Heart right ventricle (tissue), 16 donors: ENCODE measurements at regions not wholly inside any gene's neighbourhood (a gene's known extent, or its start where the extent isn't known, plus 50 kb on each side); places are given as distances from the start of the nearest gene placed in this dataset.

ENCODE experiments used
- ATAC-seq, 8 donors: fragments of 200-7000 bp; cut with Tn5 transposase; one replicate each; pipeline ENCODE4 v1.9.1; 2020; ENCODE audit warnings: mild to moderate bottlenecking in 8 of 8, moderate library complexity in 8 of 8, moderate number of reproducible peaks in 1 of 8
- DNase-seq, 2 donors: peaks; one replicate each; pipeline ENCODE4 v3.0.0-alpha.2; 2020
- H3K27ac ChIP-seq, 10 donors: fragments of 200-600 bp; sonication (generic) in 2 of 10; one replicate each; pipeline versions ENCODE4 v1.5.0 to v1.8.0; 2020 to 2022; ENCODE audit warnings: mild to moderate bottlenecking in 3 of 10
- H3K27me3 ChIP-seq, 7 donors: fragments of 200-600 bp; one replicate each; pipeline ENCODE4 v1.8.0; 2021 to 2022; ENCODE audit warnings: mild to moderate bottlenecking in 2 of 7
- H3K36me3 ChIP-seq, 9 donors: fragments of 200-600 bp; sonication (generic) in 1 of 9; one replicate each; pipeline versions ENCODE4 v1.5.0 to v1.8.0; 2020 to 2022; ENCODE audit warnings: mild to moderate bottlenecking in 2 of 9
- H3K4me1 ChIP-seq, 9 donors: fragments of 200-600 bp; sonication (generic) in 1 of 9; one replicate each; pipeline versions ENCODE4 v1.5.0 to v1.8.0; 2020 to 2022; ENCODE audit warnings: mild to moderate bottlenecking in 4 of 9
- H3K4me3 ChIP-seq, 10 donors: fragments of 200-600 bp; sonication (generic) in 2 of 10; one replicate each; pipeline versions ENCODE4 v1.5.0 to v1.8.0; 2020 to 2022; ENCODE audit warnings: mild to moderate bottlenecking in 7 of 10, moderate library complexity in 2 of 10
- H3K9me3 ChIP-seq, 11 donors: fragments of 200-600 bp in 10 of 11; sonication (generic) in 2 of 11; one replicate each; pipeline versions ENCODE4 v1.5.0 to v1.8.0; 2013 to 2022; ENCODE audit warnings: mild to moderate bottlenecking in 2 of 11, control low read depth in 1 of 11, moderate library complexity in 1 of 11
- WGBS, 2 donors: extraction: QIAGEN DNeasy Blood & Tissue Kit; methylation state at CpG; one replicate each; pipeline ENCODE4 v1.1.7; 2013; ENCODE audit warnings: inconsistent platforms in 1 of 2; 5-methylcytosine and 5-hydroxymethylcytosine counted together
- intact Hi-C, 10 donors: fragments of 100-400 bp; cut with DNase I; formaldehyde crosslinking; loops; one replicate each; pipeline versions ENCODE4 v1.11.1 to v1.14.2; 2022
- TF ChIP-seq, protein P1 (sequence below), 9 donors: fragments of 200-600 bp; sonication (generic) in 2 of 9; IDR thresholded peaks; one replicate each; pipeline versions ENCODE4 v1.5.0 to v1.8.0; 2021 to 2022; ENCODE audit warnings: antibody characterized with exemption in 9 of 9, mild to moderate bottlenecking in 5 of 9, moderate library complexity in 1 of 9
- donor health status: Arrhythmogenic right ventricular cardiomyopathy.
- donor health status: ischemic (EF 13 %, LVEDD 7.1; RV severe dilation, severe dysfunction).
- donor health status: healthy with polysubstance abuse.
- donor health status: DM: no; HTN: yes; CAD: no.
- donor health status: DM: no; HTN: no; CAD: no.
- donor health status: ischemic (EF 25% LVEDD 6.9; RV normal size, moderate dysfunction).
- donor health status: ischemic (EF 25% LVEDD 5.7; RV mildly dilated, moderate dysfunction).
- donor health status: healthy.
- donor health status: DM: yes; HTN: yes; CAD: no.
- donor health status: Ischemic cardiomyopathy.
- donor health status: ischemic (EF 35%, LVEDD 5.7; RV mildly dilated, moderate dysfunction).
- donor health status: nonischemic (EF 11% LVEDD 7.7; RV severe dilation, severe dysfunction).
- donor health status: DM: yes; HTN: yes; CAD: no.
- donor health status: PGD.
- donor health status: ischemic (EF 29% LVEDD 5.4; RV normal size, mild dysfunction).
- donor health status: nonischemic (EF 23%, LVEDD 6.1; RV moderate dilation, normal function).

DNA sequence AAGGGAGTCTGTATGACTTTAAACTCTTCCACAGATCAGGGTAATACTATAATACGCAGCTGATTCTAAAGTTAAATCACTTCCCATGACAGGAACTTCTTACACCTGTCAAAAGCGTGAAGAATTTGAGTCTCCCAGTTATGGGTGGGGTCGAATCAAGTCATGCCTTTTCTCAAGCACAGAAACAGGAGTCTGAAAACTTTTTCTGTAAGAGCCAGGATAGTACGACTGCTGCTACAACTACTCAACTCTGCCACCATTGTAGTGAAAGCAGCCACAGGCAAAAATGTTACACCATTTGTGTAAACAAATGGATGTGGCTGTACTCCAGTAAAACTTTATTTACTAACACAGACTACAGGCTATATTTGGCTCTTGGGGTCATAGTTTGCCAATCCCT is 90.3 kb downstream of the DUSP6 start:
- WGBS, 2 donors: 43 to 60% methylated on average over 4 of the region's 4 CpGs
- ATAC-seq: no peak

DNA sequence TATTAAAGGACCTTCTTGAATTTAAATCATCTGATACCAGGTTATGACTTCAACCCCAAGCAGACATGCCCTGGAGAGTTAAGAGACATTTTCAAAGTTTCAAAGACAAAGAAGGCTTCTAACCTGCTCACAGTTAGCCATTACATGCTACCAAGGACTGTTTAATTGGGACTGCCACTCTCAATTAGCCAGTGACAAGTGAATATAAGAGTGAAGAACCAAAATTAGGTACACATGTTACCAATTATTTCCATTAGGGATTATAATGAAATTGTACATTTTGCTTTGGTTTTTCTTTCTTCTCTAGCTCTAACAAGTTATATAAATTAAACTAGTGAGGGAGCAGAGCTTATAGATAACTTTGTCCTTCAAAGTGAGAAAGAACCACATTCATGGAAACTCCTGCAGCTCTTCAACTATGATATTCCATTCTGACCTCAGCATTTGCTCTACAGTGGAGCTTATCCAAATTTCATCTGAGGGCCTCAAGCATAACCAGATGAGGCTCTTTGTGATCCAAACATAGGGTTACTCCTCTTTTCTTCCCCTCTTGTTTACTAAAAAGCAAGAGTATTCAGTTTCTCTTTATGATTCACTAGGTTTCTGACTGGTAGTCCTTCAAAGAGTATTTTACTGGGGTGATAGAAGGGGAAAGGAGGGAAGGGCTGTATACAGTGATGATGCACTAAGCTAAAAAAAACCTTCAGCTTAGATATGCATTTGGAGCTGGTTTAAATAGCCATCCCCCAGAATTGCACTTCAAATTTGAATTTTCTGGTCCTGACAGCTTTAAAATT is 91.3 kb downstream of the DUSP6 start:
- DNase-seq (no peak), ATAC-seq (no peak)
- Histone ChIP-seq H3K9me3 (peaks cover 0 to 14% (median 3%) of the 10 kb centered on the region in 11 donors), H3K4me1 (peaks cover 0 to 11% (median 0%) of the 10 kb centered on the region in 9 donors), H3K27ac (no peak overlapping the region), H3K36me3 (no peaks in the 10 kb centered on the region), H3K4me3 (no peak overlapping the region), H3K27me3 (no peaks in the 10 kb centered on the region)
- TF ChIP-seq, protein P1, sequence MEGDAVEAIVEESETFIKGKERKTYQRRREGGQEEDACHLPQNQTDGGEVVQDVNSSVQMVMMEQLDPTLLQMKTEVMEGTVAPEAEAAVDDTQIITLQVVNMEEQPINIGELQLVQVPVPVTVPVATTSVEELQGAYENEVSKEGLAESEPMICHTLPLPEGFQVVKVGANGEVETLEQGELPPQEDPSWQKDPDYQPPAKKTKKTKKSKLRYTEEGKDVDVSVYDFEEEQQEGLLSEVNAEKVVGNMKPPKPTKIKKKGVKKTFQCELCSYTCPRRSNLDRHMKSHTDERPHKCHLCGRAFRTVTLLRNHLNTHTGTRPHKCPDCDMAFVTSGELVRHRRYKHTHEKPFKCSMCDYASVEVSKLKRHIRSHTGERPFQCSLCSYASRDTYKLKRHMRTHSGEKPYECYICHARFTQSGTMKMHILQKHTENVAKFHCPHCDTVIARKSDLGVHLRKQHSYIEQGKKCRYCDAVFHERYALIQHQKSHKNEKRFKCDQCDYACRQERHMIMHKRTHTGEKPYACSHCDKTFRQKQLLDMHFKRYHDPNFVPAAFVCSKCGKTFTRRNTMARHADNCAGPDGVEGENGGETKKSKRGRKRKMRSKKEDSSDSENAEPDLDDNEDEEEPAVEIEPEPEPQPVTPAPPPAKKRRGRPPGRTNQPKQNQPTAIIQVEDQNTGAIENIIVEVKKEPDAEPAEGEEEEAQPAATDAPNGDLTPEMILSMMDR (IDR thresholded peaks at IDR 0.05): no peak
- intact Hi-C loops: no loop called here

More for the DNA sequence above, 90.3 kb downstream of the DUSP6 start:
- no peak for DNase-seq
- H3K4me1 ChIP-seq: peaks cover 0 to 20% (median 0%) of the 10 kb centered on the region in 9 donors
- no peak overlapping the region for H3K27ac ChIP-seq
- H3K36me3 ChIP-seq: no peaks in the 10 kb centered on the region
- intact Hi-C loops: no loop called here
- TF ChIP-seq, protein P1 (IDR thresholded peaks at IDR 0.05): no peak
- H3K9me3 ChIP-seq: peaks cover 0 to 14% (median 3%) of the 10 kb centered on the region in 11 donors
- H3K27me3 ChIP-seq: no peaks in the 10 kb centered on the region
- no peak overlapping the region for H3K4me3 ChIP-seq

DNA sequence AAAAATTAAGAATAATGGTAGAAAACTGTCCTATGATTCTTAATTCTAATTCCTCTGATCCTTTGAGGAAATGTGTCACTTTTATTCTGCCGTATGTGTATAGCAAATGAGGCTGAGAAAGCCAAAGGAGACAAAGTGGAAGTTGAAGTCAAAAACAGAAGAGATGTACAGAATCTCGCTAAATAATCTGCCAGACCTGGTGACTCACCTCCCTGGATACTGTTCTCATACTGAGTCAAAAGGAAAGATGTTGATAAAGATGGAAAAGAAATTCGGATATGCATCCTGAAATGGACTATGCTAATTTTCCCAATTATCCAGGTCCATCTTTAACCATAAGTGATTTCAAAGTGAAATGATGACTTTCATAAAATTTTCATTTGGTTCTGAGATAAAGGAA is 92.5 kb downstream of the DUSP6 start:
- peaks cover 0 to 11% (median 0%) of the 10 kb centered on the region in 9 donors for H3K4me1 ChIP-seq
- no peaks in the 10 kb centered on the region for H3K27me3 ChIP-seq
- no peak overlapping the region for H3K4me3 ChIP-seq
- TF ChIP-seq, protein P1 (IDR thresholded peaks at IDR 0.05): no peak
- intact Hi-C loops: no loop called here
- no peak for DNase-seq
- H3K27ac ChIP-seq: no peak overlapping the region
- H3K9me3 ChIP-seq: peaks cover 0 to 14% (median 3%) of the 10 kb centered on the region in 11 donors
- 90 to 93% methylated on average over 3 of the region's 3 CpGs for WGBS, 2 donors
- no peaks in the 10 kb centered on the region for H3K36me3 ChIP-seq
- no peak for ATAC-seq

DNA sequence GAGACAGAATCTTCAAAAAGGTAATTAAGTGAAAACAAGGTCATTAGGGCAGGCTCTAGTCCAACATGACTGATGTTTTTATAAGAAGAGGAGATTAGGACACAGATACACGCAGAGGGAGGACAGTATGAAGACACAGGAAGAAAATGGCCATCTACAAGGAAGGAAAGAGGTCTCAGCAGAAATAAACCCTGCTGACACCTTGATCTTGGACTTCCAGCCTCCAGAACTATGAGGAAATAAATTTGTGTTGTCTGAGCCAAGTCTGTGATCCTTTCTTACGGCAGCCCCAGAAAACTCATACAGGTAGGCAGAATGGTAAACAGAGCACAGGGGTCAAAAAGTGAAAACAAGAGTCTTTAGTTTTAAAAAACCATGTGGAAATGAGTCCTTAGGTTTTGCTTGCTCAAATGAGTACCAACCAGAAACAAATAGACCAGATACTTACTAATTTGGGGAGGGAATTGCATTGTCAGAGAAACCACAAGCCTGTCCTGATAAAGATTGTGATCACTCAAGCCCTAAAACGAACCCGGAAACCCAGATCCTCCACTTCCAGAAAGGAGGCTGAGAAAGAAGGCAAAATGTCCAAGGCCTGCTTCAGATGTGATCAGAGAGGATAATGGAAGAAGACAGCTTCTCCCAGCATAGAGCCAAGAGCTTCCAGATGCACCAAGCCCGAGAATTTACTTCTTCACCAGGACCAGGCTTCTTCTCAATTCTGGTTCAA is 93.9 kb downstream of the DUSP6 start:
- ATAC-seq (no peak), DNase-seq (no peak)
- no peak overlapping the region for H3K27ac ChIP-seq
- no peak overlapping the region for H3K4me3 ChIP-seq
- 94 to 96% methylated on average over 5 of the region's 5 CpGs for WGBS, 2 donors
- intact Hi-C loops: no loop called here
- H3K4me1 ChIP-seq: peaks cover 0 to 11% (median 0%) of the 10 kb centered on the region in 9 donors
- H3K27me3 ChIP-seq: no peaks in the 10 kb centered on the region
- H3K9me3 ChIP-seq: peaks cover 0 to 14% (median 3%) of the 10 kb centered on the region in 11 donors
- TF ChIP-seq, protein P1 (IDR thresholded peaks at IDR 0.05): no peak
- no peaks in the 10 kb centered on the region for H3K36me3 ChIP-seq
